B cell (primary cell): ENCODE measurements at regions not wholly inside any gene's neighbourhood (a gene's known extent, or its start where the extent isn't known, plus 50 kb on each side); places are given as distances from the start of the nearest gene placed in this dataset.

ENCODE experiments used
- EZH2 ChIP-seq: IDR thresholded peaks from 2 replicates; pipeline ENCODE4 v1.6.1; 2012; ENCODE audit warnings: borderline replicate concordance, low read depth, mild to moderate bottlenecking, moderate library complexity, low read length; ENCODE audit not compliant: insufficient read depth, poor library complexity, severe bottlenecking
- TF ChIP-seq, protein P1 (sequence below): fragments of 200-600 bp; IDR thresholded peaks from one replicate; pipeline ENCODE4 v1.8.0; 2022; ENCODE audit warnings: antibody characterized with exemption, mild to moderate bottlenecking

GRCh38 chr6:6705061-6705425, 116.5 kb downstream of the LY86 start:
- TF ChIP-seq, protein P1, sequence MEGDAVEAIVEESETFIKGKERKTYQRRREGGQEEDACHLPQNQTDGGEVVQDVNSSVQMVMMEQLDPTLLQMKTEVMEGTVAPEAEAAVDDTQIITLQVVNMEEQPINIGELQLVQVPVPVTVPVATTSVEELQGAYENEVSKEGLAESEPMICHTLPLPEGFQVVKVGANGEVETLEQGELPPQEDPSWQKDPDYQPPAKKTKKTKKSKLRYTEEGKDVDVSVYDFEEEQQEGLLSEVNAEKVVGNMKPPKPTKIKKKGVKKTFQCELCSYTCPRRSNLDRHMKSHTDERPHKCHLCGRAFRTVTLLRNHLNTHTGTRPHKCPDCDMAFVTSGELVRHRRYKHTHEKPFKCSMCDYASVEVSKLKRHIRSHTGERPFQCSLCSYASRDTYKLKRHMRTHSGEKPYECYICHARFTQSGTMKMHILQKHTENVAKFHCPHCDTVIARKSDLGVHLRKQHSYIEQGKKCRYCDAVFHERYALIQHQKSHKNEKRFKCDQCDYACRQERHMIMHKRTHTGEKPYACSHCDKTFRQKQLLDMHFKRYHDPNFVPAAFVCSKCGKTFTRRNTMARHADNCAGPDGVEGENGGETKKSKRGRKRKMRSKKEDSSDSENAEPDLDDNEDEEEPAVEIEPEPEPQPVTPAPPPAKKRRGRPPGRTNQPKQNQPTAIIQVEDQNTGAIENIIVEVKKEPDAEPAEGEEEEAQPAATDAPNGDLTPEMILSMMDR: no peak
- no peak for TF ChIP-seq EZH2
